UCSD-AML1 (cell line): ENCODE measurements at regions not wholly inside any gene's neighbourhood (a gene's known extent, or its start where the extent isn't known, plus 50 kb on each side); places are given as distances from the start of the nearest gene placed in this dataset.

ENCODE experiments used
- DNase-seq: peaks from one replicate; lab custom pipeline; 2025; ENCODE audit not compliant: unreplicated experiment; lab: John Stamatoyannopoulos, UW

DNA sequence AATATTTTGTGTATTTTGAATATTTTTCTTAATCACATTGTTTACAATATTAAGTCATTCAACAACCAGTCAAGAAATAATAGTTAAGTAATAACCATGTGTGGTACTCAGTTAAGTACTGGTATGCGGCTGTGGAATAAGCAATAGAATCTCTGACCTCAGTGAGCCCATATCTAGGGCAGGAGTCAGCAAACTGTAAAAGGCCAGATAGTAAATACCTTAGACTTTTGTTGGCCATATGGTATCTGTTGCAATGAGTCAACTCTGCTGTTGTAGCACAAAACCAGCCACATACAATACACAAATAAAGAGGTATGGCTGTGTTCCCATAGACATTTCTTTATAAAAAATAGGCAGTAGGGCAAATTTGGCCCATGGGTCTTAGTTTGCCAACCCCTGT is 311.6 kb upstream of the SEMA3A start:
- no peak for DNase-seq

DNA sequence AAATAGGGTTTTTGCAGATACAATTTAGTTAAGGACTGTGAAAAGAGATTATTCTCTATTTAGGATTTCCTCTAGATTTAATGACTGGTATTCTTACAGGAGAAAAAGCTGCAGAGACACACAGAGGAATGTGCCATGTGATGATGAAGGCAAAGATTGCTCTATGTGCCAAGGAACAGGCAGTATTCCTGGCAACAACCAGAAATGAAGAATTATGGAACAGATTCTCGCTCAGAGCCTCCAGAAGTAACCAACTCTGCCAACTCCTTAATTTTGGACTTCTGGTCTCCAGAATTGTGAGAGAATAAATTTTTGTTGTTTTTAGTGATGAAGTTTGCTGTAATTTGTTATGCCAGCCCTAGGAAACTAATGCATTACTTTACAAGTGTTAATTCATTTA is 307.6 kb upstream of the SEMA3A start:
- DNase-seq = no peak

DNA sequence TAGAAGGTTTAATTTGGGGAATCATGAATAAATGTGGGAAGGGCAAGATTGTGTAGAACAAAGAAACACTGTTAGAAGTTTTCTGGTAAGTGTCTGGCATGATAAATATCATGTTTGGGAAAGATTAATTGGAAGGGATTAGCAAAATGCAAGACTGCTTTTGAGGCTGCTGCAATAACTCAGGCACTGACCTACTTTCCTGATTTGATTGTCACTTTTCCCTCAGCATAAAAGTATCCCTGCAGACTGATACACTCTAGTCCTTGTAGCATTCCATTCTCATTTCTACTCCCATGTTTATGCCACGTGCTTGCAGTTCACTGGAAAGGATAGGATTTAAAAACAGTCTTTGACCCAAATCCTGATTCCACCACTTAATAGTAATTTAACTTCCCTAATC is 303.3 kb upstream of the SEMA3A start:
- no peak for DNase-seq

DNA sequence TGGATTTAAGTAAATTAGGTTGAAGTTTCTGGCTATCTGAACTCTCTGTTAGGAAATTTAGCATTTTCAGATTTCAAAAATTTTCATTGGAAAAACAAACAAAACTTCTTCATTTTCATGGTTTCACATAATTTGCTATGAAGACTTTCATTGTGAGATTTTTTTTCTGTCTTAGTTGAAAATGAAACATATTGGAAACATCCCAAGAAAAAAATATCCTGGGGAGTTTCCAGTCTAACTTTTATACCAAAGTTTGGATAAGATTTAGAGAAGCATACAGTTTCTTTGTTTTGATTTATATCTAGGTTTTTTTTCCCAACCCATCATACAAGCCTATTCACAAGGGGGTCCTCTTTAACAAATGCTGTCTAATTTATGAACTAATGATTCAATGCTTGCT is 300.5 kb upstream of the SEMA3A start:
- DNase-seq = no peak

DNA sequence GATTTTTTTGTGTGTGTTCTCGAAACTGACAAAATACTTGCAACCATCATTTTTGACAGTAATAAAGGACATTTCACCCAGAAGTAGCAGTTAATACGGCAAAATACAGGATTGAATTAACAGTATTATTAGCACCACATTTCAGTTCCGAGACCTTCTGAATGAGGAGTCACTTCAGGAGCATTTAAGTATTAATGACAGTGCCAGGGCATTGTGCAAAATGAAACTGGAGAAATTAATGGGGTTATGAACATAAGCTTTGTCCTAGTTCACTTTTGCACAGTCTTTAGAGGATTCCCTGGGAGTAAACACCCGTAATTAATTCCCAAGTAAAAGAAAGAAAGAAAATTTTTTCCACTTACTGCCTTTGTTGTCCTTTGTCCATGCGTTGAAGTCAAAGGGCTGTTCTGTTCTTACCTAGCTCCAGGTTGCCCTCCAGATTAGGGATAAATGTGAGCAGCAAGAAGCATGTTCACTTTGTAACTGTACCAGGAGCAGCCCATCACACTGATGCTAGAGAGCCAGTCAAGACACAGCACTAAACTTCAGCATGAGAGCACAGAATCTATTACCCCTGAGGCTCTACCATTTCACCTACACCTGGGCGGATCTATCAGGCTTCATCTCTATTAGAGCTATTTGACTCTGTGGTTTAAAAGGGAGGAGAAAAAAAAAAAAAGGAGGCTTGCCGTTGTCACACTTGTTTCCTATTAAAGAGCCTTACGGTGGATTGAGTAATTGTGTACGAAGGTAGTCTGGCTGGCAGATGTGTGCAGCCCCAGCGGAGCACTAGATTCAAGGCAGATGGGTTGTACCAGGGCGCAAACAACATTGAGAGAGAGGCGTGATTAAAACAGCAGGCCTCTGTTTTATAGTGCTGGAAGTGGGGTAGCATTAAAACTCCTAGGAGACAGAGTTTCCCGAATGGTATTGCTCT is 297.8 kb upstream of the SEMA3A start:
- DNase-seq = no peak

DNA sequence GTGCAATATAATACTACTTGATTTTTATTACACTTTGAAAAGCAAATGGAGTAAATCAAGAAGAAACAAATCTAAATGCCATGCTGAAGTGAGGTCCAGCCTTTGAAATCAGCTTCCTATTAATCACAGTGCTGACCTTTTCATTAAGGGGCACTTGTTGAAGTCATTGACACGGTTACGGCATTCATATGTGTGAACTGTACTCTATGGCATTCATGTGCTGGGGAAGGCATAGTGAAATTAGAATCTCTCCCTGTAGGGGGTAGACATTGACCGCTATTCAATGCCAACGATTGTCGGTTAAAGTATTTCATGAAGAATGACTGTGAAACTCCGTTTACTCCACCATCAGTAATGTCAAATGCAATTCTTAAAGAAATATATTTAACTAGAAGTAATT is 296.1 kb upstream of the SEMA3A start:
- no peak for DNase-seq

DNA sequence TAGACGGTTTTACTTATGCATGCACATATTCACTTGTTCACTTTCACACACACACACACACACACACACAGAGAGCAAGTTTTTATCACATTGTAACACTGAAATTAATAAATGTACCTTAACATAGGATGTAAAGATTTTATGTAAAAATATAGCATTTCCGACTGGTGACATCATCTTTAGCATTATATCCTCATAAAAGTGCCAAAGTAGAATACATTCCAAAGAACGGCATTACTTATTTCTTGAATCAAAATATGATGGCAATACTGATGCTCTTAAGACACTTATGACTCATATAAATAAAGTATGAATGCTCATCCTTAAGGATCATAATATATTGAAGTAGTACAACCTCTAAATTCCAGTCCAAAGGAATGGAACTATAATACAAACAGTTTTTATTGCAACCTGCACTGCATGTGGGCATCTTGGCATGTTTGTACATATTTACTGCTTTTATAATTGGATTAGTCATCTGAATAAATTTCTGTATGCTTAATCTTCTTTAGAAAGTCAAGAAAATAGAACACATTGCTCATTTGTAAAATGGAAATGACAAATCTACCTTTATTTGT is 290.0 kb upstream of the SEMA3A start:
- no peak for DNase-seq

DNA sequence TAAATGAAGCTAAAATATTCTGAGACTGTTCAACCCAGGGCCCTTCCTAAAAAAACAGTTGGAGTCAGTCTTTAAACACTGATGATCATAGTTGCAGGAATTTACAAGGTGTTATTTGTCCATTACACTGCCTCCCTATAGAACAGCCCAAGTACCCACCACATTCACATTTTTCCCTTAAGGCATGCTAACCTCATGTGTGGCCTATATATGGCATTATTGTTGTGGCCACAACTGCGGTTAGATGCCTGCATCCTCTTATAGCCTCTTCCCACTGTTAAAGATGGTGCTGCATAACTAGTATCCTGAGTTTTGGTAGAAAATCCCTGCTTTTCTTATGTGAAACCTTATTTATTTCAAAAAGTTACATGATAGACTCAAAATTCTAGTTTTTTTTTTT is 287.9 kb upstream of the SEMA3A start:
- DNase-seq = no peak

DNA sequence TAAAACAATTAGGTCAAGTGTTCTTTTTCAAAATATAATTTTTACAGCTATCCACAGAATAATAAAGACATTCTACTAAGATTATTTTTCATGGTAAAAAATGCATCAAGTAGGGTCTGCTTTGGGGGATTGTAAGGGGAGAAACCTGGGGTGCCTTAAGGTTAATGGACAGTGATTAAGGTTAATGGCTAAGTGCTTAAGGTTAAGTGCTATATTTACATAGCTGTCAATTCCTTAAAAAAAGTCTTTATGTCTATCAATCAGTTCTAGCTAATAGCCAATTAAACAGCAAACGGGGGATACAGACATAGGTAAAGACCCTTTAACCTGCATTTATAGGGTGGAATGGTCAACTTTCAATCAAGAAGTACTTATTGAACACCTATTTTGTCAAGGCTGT is 284.5 kb upstream of the SEMA3A start:
- DNase-seq = no peak

DNA sequence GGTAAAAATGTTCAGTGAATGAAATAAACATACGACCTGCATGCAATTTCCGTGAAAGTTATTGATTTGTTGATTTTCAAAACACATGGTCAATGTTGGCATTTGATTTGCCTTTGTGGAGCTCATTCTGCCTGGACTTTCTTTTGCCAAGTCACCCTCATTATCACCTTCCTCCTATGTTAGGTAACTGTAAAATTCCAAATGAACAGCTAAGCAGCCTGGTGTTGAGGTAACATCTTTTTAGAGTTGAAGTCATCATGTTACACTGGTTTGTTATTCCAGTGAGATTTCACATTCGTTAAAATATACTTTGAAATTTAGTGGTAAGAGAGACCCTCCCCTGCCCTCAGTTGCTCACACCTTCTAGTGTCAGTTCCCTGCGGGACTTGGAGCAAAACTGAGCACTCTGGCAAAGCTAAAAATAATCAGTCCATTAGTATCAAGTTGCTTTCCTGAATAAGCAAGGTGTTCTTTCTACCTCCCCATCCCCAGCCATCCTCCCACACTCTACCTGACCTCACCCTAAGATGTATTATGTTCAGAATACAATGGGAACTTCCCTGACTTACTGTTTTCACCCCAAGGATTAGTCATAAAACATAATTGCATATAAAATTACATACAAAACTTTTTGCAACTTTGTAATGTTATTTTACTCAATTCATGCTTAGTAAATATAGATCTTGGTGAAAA is 283.3 kb upstream of the SEMA3A start:
- DNase-seq = no peak

DNA sequence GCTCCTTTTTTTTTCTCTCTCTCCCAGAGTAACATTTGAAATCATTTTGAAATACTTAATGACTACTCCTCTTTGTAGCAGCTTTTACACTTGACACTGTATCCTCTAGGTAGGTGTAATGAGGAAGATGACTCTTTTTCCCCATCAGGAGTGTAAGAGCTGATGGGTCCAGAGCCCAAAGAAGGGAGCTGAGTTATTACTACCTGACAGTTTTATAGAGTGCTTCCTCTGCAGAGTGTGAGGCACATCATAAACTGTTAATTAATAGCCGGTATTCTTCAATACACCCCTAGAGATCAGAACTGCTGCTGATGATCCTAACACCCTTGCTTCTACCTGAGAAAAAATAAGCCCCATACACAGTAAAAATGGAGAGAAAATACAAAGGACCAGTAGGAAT is 279.8 kb upstream of the SEMA3A start:
- DNase-seq = no peak

DNA sequence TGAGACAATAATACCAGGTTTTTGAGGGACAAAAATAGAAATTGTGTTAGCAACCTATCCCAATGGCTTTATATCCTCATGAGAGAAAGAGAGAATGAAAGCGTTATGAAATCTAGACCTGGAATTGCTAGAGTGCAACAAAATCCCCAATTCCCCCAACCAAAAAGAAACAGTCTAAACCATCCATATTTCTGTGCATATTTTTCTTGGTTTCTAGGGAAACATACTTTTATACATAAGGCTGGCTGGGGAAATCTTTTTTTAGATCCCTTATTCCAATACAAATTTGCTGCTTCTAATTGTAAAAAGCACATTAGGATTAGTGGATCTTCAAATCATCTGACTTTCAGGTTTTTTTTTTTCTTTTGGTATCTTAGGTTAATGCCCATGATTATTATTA is 277.0 kb upstream of the SEMA3A start:
- DNase-seq = no peak

DNA sequence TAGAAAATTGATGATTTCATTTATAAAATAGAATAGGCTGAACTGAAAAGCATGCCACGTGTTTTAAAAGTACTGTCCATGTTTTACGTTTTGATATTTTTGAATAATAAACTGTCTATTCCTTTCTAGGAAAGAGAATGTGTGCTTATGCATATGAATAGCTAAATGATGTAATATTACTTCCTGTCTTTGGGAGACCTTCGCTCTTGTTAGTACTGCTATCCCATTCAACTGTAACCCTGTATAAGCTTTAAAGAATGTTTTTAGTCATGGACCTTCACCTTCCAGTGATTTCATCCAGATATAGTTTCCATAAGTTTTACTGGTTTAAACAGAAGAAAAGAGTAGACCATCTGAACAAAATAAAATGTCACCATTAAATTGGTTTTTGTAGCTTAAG is 274.4 kb upstream of the SEMA3A start:
- DNase-seq = no peak

DNA sequence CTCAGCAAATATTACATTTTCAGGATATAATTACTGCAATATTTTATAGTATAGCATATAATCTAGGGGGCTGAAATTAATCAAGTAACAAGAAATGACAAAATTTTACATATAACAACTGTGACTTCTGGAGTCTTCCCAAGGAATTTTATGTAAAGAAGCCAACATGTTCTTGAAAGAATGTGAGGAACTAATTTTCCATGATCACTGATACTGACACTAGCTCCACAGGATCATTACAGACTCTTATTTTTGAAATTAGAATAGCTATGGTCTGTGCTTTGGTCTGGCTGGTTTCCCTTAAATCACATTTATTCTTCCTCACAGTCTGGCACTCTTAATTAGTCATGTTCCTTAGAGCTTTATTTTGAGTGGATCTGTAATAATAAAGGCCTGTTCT is 267.7 kb upstream of the SEMA3A start:
- no peak for DNase-seq

DNA sequence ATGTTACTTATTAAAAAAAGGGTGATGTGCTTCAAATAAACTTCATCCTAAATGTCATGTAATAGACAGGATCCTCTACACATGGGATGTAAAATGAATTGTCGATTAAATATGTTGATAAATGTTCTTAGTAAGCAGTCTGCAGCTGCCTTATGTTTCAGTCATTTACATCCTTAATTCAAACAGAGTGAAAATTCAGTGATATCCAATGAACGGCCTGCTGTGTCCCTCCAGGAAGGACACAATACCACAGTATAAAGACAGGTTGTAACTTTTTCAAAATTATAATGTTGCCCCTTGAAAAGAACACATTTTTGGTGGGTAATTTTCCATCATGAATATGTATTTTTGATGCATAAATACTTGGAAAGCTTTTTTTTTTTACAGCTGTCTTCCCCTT is 266.5 kb upstream of the SEMA3A start:
- no peak for DNase-seq

DNA sequence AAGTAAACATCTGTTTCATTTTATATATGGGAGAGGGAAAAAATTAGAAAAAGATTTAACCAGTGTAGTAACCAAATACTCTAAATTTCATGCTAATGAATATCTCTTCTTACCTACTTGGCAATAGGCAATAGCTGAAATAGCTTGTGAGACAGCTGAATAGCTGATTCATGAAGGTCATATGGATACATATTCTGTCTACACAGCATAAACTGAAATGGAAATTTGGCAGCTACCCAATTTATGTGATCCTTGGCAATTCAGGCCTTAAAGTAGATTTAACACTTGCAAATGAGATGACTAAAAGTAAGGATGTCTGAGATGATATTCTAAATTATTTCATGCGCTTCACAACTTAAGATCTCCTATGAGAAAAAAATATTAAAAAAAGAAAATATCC is 261.2 kb upstream of the SEMA3A start:
- DNase-seq = no peak

DNA sequence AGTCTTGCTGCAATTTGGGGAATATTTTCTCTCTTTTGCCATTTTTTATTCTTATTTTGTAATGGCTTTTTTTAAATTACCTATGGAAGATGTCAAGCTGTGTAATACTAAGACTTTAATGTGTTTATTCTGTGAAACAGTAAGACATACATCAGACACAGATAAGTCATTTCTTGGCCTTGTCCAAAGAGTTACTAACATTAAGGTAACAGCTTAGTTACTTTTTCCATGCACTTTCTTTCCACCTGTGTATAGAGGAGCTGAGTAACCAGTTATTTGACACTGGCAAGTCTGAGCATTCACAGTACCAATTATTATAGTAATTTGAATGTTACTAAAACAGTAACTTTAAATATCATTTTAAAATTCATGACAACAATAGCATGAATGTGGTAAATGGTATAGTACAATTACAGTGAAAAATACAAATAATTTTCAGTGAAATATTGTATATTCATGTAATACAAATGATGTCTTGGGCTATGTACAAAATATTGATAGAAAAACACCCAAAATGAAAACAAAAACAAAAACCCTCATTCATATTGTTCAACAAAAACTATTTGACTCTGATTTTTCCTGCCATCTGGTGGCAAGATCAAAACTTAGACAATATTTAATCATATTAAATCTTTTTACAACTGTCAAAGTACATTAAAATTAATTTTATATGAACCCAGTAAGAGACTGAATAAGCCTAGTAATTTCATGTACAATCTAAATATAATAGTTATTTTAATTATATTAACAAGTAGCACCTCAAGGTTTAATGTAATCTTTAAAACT is 259.8 kb upstream of the SEMA3A start:
- DNase-seq = no peak

DNA sequence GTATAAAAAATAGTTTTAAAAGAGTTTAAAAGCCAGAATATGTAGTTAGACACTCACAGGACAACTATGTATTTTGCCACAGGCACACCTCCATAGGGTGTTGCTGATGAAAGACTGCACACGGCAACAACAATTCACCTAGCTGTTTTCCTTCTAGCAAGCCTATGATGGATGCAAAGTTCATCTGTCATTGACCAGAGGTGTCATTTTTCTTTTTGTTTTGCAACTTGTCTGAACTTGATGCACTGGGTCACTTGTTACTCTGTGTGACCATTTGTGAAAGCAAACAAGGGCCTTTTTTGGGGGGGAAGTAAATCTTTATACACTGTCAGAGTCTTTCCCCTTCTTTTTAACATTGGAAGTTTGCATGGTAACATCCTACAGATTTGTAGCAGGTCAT is 258.0 kb upstream of the SEMA3A start:
- no peak for DNase-seq

DNA sequence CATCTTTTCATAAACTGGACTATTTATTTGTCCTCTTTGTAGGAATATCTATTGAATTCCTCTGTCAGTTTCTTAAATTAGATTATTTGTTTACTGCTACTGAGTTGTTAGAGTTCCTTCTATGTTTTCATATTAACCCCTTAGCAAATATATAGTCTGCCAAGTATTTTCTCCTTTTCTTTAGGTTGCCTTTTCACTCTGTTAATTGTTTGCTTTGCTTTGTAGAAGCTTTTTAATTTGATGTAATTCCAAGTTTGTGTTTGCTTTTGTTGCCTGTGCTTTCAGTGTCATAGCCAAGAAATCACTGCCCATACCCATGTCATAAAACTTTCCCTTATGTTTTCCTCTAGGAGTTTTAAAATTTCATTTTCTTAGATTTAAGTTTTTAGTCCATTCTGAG is 256.2 kb upstream of the SEMA3A start:
- no peak for DNase-seq

DNA sequence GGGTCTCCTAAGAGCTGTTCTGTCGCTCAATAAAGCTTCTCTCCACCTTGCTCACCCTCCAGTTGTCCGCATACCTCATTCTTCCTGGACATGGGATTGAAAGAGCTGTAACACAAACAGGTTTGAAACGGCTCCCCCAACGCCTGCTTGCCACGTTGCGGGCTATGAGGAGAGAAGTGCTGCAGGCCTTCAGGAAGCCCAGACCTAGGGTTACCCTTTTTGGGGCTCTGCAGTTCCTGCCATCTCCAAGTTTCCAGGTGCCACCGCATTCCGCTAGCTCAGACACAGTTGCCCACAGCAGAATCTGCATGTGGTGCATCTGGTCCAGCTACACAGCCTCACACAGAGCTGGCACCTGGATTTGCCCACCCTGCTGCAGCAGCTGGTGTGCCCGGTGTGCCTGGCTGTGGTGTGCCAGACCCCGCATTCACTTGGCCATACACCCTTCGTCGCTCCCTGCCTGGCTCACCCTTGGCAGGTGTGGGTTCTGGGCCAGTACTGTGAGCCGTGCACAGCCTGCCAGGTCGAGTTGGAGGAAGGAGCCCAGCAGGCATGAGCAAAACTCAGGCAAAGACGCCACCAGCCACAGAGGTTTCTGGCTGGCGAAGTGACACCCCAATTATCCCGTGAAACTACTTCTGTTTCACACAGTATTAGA is 253.2 kb upstream of the SEMA3A start:
- no peak for DNase-seq

DNA sequence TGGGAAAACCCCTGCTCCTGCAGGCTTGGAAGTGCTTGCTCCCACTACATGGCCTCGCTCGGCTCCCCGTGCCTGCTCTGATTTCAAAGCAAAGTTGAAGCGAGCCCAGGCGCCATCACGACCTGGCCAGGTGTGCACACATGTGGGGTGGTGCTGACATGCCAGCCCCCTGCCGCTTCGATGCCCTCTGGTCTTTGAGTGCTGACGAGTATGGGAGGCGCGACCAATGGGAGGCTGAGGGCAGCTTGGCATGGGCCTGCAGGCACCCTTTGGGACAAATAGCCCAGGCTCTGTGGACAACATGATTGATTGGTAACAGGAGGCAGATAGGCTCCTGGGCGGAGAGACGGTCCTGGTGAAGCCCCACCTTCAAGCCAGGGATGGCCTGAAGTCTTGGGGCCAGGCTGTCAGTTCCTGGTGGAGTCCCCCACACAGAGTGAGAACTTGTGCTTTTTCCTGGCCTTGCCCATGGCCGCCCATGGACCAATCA is 252.4 kb upstream of the SEMA3A start:
- no peak for DNase-seq
